Mucosa of gallbladder (tissue), 1 donor: ENCODE measurements at regions not wholly inside any gene's neighbourhood (a gene's known extent, or its start where the extent isn't known, plus 50 kb on each side); places are given as distances from the start of the nearest gene placed in this dataset.

Experiments
- DNase-seq: peaks from one replicate; pipeline ENCODE4 v3.0.0-alpha.2; 2020; ENCODE audit warnings: low spot score
- donor health status: DM: no; HTN: no; CAD: no.

DNA sequence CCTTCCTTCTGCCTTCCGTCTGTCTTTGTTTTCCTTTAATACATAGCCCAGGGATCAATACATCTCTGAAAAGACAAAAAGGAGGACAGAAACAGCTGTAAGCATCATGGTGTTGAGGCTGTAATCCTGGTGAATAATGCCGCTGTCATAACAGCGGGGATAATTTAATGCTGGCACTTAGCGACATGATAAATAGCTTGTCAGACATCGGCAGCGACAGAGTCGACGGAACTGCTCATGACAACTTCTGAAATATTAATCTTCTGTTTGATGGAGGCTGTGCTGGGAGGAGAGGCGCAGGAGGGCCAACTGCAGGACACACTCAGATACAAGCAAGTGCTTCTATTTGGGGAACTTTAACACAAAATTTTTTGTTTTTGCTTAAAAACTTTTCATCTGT is 602.2 kb downstream of the GALR1 start:
- no peak for DNase-seq

GRCh38 chr18:77853859-77854258 is 604.2 kb downstream of the GALR1 start:
- no peak for DNase-seq

- no peak for DNase-seq
Measured at GRCh38 chr18:77857678-77858655, 608.3 kb downstream of the GALR1 start.

- DNase-seq, result no peak
Measured at GRCh38 chr18:77859634-77860033, 610.0 kb downstream of the GALR1 start.

- no peak for DNase-seq
Measured at GRCh38 chr18:77862066-77862757, 612.6 kb downstream of the GALR1 start.

- no peak for DNase-seq
Measured at GRCh38 chr18:77865853-77866252, 616.2 kb downstream of the GALR1 start.

DNA sequence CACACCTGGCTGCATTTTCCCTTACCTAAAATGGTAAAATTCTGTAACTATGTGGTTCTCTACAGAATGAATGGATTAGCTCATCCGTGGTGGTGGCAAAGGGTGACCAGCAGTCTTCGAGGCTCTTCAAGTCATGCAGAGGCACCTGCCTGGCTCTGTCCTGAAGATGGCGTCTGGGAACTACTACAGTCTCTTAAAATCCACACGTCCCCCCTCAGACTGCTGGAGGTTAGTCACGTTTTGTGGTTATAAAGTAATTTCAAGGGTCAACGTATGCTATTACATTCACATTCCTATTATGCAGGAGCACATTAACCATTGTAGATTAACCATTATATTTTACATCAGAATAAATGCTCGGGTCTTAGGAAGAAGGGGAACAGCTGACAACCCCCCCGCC is 616.7 kb downstream of the GALR1 start:
- no peak for DNase-seq

GRCh38 chr18:77870199-77870598 is 620.6 kb downstream of the GALR1 start:
- DNase-seq, result no peak

DNA sequence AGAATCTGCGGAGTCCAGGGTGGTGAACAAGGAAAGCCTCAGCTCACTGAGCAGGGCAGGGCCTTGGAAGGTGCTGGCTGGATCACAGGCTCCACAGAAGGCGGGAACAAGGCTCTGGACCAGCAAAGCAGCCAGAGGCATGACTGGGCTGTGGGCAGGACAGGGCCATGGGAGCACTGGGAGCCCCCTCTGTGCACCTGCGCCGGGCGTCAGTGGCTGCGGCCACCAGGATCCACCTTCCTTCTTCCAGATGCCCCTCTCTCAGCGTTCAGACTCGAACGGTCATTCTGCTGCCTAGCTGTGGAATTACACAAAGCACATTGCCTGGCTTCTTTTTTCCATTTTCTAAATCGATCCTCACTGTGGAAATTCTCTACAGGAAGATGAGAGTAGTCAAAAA is 621.2 kb downstream of the GALR1 start:
- no peak for DNase-seq

DNA sequence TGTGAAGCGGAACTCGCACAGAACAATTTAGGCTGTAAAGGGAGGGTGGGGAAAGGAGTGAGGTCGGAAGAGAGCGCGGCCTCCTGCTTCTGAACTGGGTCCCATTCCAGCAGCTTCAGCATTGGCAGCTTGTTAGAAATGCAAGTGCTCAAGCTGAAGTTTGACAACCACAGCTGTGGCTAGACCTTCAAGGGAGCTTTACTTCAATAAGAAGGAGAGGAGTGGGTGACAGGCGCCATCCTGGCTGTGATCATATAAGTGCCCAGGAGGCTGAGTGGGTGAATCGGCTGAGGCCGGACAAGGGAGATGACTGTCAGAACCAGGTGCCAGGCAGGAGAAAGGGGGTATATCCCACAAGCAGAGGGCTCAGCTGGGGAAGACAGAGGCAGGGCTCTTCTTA is 622.5 kb downstream of the GALR1 start:
- DNase-seq, result no peak

DNA sequence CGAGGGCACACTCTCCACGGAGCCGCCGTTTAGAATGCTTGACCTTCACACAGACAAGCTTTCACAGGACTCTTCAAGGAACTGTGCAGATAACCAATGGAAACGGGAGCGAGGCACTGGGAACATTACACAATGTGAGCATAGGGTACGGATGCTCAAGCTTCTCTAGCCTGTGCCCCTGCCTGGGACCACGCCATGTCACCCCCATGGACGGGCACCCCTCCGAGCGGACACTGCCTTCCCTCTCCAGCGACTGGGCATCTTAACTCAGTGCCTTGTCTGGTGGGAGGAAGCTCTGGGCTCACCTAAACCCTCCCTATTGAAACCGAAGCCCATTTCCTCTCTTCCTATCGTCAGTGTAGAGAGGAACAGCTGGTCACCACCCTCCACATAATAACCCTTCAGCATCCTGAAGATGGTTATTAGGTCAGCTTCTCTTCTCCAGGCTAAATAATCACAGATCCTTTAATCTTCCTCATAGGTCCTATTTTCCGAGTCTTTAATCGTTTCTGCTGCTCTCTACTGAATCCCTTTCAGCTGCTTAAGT is 626.7 kb downstream of the GALR1 start:
- no peak for DNase-seq

DNA sequence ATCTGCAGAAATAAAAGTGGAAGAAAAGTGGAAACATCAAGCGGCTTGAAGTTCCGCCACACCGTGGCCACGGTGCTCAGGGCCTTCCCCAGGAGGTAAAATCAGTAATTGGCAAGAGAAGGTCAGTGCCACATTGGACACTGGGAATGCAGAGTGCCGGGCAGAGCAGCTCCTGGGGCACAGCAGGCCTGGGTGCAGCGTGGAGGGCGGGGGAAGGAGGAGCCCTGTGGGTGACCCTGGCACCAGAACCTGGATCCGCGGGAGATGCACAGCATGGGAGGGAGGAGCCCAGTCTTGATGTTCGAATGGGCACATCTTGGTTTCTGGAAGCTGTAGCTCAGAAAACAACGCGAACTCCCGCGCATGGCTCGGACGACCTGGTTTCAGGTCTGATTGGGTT is 630.2 kb downstream of the GALR1 start:
- DNase-seq, result no peak

GRCh38 chr18:77884454-77884853 is 634.8 kb downstream of the GALR1 start:
- DNase-seq, result no peak

DNA sequence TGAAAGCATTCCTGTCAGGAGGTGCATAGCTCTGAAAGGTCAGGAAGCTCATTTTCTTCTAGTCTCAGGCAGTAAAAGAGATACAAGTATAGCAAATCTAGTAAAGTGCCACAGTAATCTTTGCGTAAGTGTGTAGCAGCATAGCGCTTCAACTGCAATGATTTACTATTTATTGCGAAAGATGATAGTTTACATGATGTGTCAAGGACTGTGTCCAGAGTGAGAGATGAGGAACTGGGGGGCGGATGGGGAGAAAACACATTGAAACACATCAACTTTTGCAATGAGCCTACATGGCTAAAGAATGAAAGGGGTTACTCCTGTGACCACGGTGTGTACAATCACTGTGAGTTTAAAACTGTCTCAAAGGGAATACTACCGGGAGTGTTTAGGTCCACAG is 644.4 kb downstream of the GALR1 start:
- no peak for DNase-seq

- no peak for DNase-seq
Measured at GRCh38 chr18:77895250-77895649, 645.6 kb downstream of the GALR1 start.

GRCh38 chr18:77896586-77897252 is 647.1 kb downstream of the GALR1 start:
- DNase-seq, result peak; percentile 36

DNA sequence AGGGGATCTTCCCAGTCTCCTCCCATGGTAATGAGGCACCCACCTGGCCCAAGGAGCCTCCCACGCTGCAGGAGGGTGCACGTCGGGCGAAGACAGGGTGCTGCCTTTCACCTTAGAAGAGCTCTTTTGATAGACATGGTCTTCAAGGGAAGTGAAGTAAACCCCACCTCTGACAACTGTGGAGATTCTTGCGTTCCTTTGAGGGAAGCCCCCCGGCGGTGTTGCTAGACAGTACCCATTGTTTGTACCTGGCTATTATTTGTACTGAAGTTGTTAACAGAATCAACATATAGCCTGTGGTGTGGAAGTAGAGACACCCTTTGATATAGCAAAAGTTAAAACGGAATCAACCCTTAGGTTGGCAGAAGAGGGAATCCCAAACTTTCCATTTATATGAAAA is 648.0 kb downstream of the GALR1 start:
- no peak for DNase-seq

GRCh38 chr18:77899972-77900754 is 650.5 kb downstream of the GALR1 start:
- no peak for DNase-seq

DNA sequence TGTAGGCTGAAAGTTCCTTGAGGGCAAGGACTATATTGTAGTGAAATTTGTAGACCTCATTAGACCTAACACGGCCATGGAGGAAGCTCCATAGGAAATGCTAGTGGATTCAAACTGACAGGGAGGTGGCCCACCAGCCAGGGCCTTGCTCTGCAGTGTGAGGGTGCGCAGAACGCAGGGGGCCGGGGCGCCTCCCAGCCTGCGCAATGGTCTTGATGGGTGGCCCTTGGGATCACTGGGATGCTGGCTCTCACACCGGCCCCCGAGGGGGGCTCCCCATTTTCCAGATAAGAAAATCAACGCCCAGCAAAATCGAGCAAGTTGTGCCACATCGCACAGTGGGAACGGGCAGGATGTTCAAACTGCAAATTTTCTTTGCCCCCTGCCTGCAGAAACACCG is 655.4 kb downstream of the GALR1 start:
- DNase-seq, result no peak

DNA sequence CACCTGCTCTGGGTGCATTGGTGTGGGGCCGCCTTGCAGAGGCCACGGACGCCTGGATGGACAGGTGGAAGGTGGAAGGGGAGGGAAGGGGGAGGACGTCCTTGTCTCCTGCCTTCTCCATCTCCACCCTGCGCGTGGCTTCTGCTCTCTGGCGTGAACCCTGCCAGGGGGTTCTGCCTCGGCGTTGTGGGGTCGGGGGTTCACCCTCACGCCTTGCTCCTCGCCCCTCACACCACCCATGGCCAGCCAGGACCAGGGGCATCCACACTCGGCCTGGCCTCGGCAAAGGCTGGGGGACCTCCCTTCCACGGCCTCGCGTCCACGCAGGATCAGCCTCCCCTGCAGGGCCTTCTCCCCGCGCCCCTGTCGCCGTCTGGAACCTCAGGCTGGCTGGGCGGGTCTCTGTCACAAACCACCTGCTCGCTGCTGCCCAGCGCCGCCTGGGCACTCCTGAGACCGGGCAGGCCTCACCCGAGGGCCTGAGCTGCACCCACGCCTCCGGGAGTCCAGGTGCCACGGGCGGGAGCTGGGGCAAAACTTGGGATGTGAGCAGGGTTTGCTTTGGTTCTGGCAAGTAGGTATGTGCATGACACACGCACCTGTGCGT is 655.9 kb downstream of the GALR1 start:
- DNase-seq, result no peak
